Peyer's patch (tissue), 4 donors: ENCODE measurements at regions not wholly inside any gene's neighbourhood (a gene's known extent, or its start where the extent isn't known, plus 50 kb on each side); places are given as distances from the start of the nearest gene placed in this dataset.
A peak's percentile ranks its signal among the peaks of the same experiment; 100 is the strongest.

Experiments
- DNase-seq, 3 donors: peaks; one replicate each; pipeline ENCODE4 v3.0.0-alpha.2; 2017 to 2019
- H3K27ac ChIP-seq, 4 donors: fragments of 200-600 bp; sonication (generic); one replicate each; pipeline ENCODE4 v1.5.1; 2016 to 2019
- H3K27me3 ChIP-seq, 2 donors: fragments of 200-600 bp; sonication (generic); one replicate each; pipeline ENCODE4 v1.5.1; 2019
- H3K36me3 ChIP-seq, 3 donors: fragments of 200-600 bp; sonication (generic); one replicate each; pipeline ENCODE4 v1.5.1; 2016 to 2019
- H3K4me1 ChIP-seq, 4 donors: fragments of 200-600 bp; sonication (generic); one replicate each; pipeline ENCODE4 v1.5.1; 2016 to 2019
- H3K4me3 ChIP-seq, 4 donors: fragments of 200-600 bp; sonication (generic); 1 replicate in 3 of 4; 2 replicates in 1 of 4; pipeline ENCODE4 v1.5.1; 2016 to 2019; ENCODE audit warnings: mild to moderate bottlenecking in 1 of 4
- H3K9me3 ChIP-seq, 4 donors: fragments of 200-600 bp; sonication (generic); one replicate each; pipeline ENCODE4 v1.5.1; 2016 to 2019; ENCODE audit warnings: mild to moderate bottlenecking in 1 of 4
- POLR2A ChIP-seq, 2 donors: fragments of 450-650 bp; IDR thresholded peaks; one replicate each; pipeline ENCODE4 v1.5.1; 2017; ENCODE audit warnings: antibody characterized with exemption in 2 of 2, mild to moderate bottlenecking in 2 of 2, moderate library complexity in 2 of 2
- TF ChIP-seq, protein P1 (sequence below), 6 experiments: fragments of 450-650 bp in 4 of 6; fragments of 200-600 bp in 2 of 6; sonication (generic) in 1 of 6; IDR thresholded peaks; one replicate each; pipeline ENCODE4 v1.5.1; 2017 to 2019; ENCODE audit warnings: antibody characterized with exemption in 6 of 6, mild to moderate bottlenecking in 3 of 6, moderate library complexity in 1 of 6

- H3K4me1 ChIP-seq: no peaks in the 10 kb centered on the region
- TF ChIP-seq, protein P1, sequence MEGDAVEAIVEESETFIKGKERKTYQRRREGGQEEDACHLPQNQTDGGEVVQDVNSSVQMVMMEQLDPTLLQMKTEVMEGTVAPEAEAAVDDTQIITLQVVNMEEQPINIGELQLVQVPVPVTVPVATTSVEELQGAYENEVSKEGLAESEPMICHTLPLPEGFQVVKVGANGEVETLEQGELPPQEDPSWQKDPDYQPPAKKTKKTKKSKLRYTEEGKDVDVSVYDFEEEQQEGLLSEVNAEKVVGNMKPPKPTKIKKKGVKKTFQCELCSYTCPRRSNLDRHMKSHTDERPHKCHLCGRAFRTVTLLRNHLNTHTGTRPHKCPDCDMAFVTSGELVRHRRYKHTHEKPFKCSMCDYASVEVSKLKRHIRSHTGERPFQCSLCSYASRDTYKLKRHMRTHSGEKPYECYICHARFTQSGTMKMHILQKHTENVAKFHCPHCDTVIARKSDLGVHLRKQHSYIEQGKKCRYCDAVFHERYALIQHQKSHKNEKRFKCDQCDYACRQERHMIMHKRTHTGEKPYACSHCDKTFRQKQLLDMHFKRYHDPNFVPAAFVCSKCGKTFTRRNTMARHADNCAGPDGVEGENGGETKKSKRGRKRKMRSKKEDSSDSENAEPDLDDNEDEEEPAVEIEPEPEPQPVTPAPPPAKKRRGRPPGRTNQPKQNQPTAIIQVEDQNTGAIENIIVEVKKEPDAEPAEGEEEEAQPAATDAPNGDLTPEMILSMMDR (IDR thresholded peaks at IDR 0.05): no peak
- no peak for TF ChIP-seq POLR2A (IDR thresholded peaks at IDR 0.05)
- H3K27ac ChIP-seq: no peak overlapping the region
Observed at GRCh38 chr6:14900919-14901318, 344.9 kb upstream of the JARID2 start.

DNA sequence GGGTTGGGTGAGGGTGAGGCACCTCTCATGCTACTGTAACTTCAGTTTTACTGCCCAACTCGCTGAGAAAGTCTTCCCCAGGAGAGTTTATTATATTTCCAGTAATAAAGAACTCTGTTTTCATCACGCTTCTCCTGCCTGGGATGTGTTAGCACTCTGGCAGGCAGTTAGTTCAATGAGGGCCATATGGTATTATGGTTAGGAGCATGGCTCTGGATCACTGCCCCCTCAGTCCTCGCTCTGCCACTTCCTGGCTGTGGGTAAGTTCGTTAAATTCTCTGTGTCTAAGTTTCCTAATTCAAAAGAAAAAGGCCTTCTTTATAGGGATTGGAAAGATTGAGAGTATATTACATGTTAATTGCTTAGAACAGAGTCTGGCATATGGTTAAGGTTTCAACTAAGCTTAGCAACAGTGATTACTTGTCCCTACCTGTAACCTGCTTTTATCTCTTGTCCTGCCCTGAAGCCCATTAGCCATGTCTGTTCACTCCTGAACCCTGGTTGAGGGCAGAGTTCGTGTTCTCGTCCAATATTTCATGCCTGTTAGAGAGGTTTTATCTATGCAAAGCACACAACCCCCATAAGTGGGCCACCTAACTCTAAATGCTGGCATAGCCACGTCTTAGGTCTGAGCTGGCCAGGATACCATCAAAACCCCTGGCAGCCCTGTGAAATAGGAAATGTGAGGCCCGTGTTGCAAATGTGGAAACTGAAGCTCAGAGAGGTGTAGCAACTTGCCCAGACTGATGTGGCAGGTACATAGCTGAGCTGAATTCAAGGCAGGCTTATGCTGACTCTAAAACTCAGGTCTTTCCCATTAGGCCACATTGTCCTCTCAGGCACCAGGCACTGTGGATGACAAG, 342.5 kb upstream of the JARID2 start:
- DNase-seq: peak in 1 of 3 donors; percentile 28
- no peak overlapping the region for H3K4me3 ChIP-seq
- peak overlapping the region in 2 of 4 donors; percentile 27 to 63 for H3K27ac ChIP-seq
- H3K27me3 ChIP-seq: no peaks in the 10 kb centered on the region
- no peaks in the 10 kb centered on the region for H3K9me3 ChIP-seq
- TF ChIP-seq POLR2A (IDR thresholded peaks at IDR 0.05): no peak
- H3K36me3 ChIP-seq: no peaks in the 10 kb centered on the region
- no peaks in the 10 kb centered on the region for H3K4me1 ChIP-seq

More at GRCh38 chr6:14900919-14901318, 344.9 kb upstream of the JARID2 start:
- Histone ChIP-seq H3K4me3 (no peak overlapping the region), H3K27me3 (no peaks in the 10 kb centered on the region), H3K36me3 (no peaks in the 10 kb centered on the region), H3K9me3 (no peaks in the 10 kb centered on the region)
- DNase-seq: no peak

- H3K27me3 ChIP-seq: no peaks in the 10 kb centered on the region
- no peak for TF ChIP-seq POLR2A (IDR thresholded peaks at IDR 0.05)
- TF ChIP-seq, protein P1 (IDR thresholded peaks at IDR 0.05): peak in 2 of 6 experiments; percentile 32 to 36
- no peaks in the 10 kb centered on the region for H3K9me3 ChIP-seq
- peaks cover 0 to 2% (median 0%) of the 10 kb centered on the region in 4 donors for H3K4me1 ChIP-seq
- H3K4me3 ChIP-seq: no peak overlapping the region
- H3K27ac ChIP-seq: peak overlapping the region in 1 of 4 donors; percentile 0
- no peaks in the 10 kb centered on the region for H3K36me3 ChIP-seq
- no peak for DNase-seq
Observed at GRCh38 chr6:14905201-14905600, 340.7 kb upstream of the JARID2 start.

GRCh38 chr6:14906621-14907020, 339.2 kb upstream of the JARID2 start:
- Histone ChIP-seq H3K27ac (no peak overlapping the region), H3K4me3 (no peak overlapping the region), H3K27me3 (no peaks in the 10 kb centered on the region), H3K9me3 (no peaks in the 10 kb centered on the region), H3K36me3 (no peaks in the 10 kb centered on the region), H3K4me1 (peaks cover 0 to 12% (median 4%) of the 10 kb centered on the region in 4 donors)
- no peak for TF ChIP-seq POLR2A (IDR thresholded peaks at IDR 0.05)
- TF ChIP-seq, protein P1 (IDR thresholded peaks at IDR 0.05): no peak
- DNase-seq: no peak

DNA sequence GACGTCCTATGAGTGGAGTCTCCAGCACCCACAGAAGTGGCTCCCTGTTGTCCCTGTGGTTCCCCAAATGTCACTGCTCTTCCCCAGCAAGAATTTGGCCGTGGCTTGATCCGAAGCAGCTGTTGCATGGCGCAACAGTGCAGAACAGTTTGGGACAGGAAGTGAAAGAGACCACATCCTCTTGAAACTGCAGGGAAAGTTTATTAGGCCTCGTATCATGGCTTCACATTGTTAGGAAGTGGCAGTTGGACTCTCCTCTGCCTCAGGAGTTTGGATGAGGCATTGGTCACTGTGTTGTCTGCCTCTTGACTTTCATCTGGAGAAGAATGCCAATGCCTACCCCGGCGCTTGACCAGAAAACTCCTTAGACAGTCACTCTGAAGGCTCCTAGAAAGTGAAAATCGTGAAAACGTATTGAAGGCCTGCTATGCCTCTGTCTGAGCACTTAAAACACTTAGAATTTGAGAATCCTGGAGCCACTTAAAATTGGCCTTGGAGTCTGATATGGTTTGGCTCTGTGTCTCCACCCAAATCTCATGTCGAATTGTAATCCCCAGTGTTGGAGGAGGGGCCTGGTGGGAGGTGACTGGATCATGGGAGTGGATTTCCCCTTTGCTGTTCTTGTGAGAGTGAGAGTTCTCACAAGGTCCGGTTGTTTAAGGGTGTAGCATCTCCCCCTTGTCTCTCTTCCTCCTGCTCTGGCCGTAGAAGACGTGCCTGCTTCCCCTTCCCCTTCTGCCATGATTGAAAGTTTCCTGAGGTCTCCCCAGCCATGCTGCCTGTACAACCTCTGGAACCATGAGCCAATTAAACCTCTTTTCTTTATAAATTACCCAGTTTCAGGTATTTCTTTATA, 334.9 kb upstream of the JARID2 start:
- DNase-seq: peak in 2 of 3 donors; percentile 68 to 78
- no peaks in the 10 kb centered on the region for H3K36me3 ChIP-seq

More for the DNA sequence above, 334.9 kb upstream of the JARID2 start:
- no peaks in the 10 kb centered on the region for H3K27me3 ChIP-seq
- no peak overlapping the region for H3K4me3 ChIP-seq
- H3K27ac ChIP-seq: peak overlapping the region; percentile 37 to 73 (median 65)
- H3K4me1 ChIP-seq: peaks cover 0 to 12% (median 4%) of the 10 kb centered on the region in 4 donors
- no peaks in the 10 kb centered on the region for H3K9me3 ChIP-seq
- TF ChIP-seq POLR2A (IDR thresholded peaks at IDR 0.05): no peak
- TF ChIP-seq, protein P1 (IDR thresholded peaks at IDR 0.05): no peak
